ENCODE measurements at regions not wholly inside any gene's neighbourhood (a gene's known extent, or its start where the extent isn't known, plus 50 kb on each side); places are given as distances from the start of the nearest gene placed in this dataset.

DNA sequence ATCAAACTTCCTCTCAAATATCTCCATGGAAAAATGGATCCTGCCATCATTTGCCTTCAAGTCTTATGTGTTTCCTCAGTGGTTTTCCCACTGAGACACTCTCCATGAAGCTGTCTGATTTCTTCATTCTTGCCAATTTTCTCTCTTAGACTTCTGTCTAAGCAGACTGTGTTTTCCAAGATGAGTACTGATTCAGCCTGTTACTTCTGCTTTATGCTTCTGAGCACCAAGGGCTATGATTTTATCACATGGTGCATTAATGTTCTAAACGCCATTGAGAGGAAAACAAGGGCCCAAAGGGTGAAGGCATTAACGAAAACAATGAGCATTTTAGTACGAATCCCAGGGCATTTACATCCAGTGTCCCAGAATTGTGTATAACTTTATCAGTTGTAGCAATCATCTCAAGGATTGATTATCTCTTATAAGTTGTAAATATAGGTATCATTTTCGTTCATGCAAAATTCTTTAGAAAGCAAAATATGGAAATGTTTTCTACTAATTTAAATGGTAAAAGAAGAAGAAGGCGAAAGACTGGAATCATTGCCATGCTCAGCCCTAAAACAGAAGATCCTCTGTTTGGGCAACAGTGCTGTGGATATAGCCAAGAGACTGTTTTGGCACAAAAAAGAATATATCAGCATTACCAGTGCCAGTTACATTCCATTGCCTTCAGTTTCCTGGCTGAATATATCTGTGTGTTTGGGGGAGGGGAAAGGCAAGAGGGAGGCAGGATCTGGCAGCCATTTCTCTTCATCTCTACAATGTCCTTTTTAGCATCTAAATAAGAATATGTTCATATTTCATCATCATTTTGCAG lies 537.6 kb downstream of the ANXA1 start:
- Histone ChIP-seq H3K36me3 (ENCODE audit: control insufficient read depth, insufficient read depth, low read length) (no peaks in the 10 kb centered on the region), H3K4me3 (ENCODE audit: low read depth, low read length) (no peak overlapping the region), H3K27me3 (ENCODE audit: control insufficient read depth, insufficient read depth, low read length) (no peaks in the 10 kb centered on the region)
- TF ChIP-seq, protein P1, sequence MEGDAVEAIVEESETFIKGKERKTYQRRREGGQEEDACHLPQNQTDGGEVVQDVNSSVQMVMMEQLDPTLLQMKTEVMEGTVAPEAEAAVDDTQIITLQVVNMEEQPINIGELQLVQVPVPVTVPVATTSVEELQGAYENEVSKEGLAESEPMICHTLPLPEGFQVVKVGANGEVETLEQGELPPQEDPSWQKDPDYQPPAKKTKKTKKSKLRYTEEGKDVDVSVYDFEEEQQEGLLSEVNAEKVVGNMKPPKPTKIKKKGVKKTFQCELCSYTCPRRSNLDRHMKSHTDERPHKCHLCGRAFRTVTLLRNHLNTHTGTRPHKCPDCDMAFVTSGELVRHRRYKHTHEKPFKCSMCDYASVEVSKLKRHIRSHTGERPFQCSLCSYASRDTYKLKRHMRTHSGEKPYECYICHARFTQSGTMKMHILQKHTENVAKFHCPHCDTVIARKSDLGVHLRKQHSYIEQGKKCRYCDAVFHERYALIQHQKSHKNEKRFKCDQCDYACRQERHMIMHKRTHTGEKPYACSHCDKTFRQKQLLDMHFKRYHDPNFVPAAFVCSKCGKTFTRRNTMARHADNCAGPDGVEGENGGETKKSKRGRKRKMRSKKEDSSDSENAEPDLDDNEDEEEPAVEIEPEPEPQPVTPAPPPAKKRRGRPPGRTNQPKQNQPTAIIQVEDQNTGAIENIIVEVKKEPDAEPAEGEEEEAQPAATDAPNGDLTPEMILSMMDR (IDR thresholded peaks at IDR 0.05; ENCODE audit: insufficient read depth, low read length, poor library complexity, severe bottlenecking) = no peak
- no peak for DNase-seq (ENCODE audit: low read depth)

DNA sequence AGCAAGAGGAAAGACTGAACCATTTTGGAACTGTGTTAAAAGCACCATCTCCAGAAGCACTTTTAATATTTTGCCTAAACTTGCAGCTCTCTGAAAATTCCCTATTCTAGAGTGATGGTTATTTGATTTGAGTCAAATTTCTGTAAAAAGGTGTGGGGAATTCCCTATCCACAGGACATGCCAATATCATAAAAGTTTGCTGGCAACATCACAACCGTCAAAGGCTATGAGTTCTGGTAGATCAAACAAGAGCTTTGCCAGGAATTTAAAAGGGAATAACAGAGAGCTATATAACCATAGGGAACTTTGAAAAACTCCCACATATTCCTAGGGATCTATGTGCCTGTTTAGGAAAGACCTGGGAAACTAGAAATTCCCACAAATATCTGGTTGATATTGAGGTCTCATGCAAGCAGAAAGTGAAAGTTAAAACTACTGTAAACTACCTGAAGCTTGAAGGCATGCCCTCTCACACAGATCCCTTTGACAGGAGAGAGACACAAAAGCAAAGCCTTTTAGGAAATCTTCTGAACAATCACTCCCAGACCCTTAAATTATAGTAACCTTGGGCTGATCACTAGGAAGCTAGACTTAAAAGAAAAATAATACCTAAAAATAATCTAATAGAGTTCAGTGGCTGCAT lies 549.9 kb downstream of the ANXA1 start:
- TF ChIP-seq, protein P1 (IDR thresholded peaks at IDR 0.05; ENCODE audit: insufficient read depth, low read length, poor library complexity, severe bottlenecking) = no peak
- DNase-seq (ENCODE audit: low read depth) = no peak
- H3K4me3 ChIP-seq (ENCODE audit: low read depth, low read length) = no peak overlapping the region
- H3K36me3 ChIP-seq (ENCODE audit: control insufficient read depth, insufficient read depth, low read length) = no peaks in the 10 kb centered on the region
- H3K27me3 ChIP-seq (ENCODE audit: control insufficient read depth, insufficient read depth, low read length) = no peaks in the 10 kb centered on the region

DNA sequence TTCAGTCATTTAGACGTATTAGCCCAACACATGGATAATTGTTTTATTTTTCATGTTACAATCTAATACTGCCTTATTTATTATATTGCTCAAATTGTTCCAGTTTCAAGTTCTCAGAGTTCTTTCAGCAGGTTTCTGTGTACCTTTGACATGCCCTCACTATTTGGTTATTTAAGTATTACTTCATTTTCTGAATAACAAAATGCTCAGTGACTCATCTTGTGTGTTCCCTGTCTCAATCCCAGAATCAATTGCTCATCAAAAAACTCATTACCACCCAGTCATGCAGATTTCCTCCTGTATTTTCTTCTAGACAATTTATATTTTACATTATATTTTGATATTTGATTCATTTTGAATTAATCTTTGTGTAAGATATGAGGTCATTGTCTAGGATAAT lies 562.6 kb downstream of the ANXA1 start:
- no peak overlapping the region for H3K4me3 ChIP-seq (ENCODE audit: low read depth, low read length)
- peak; percentile 14 for DNase-seq (ENCODE audit: low read depth)
- TF ChIP-seq, protein P1 (IDR thresholded peaks at IDR 0.05; ENCODE audit: insufficient read depth, low read length, poor library complexity, severe bottlenecking) = no peak

DNA sequence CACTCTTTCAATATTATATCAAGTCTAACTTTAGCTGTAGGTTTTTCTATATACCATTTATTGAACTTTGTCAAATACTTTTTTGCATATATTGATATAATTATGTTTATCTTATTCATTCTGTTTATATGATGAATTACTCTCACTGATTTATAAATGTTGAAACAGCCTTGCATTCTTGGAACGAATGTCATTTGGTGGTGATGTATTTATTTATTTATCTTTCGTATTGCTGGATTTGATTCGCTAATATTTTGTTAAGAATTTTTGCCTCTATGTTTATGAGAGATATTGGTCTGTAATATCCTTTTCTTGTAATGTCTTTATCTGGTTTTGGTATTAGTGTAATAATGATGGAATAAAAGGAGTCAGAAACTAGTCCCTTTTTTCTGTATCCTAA lies 563.9 kb downstream of the ANXA1 start:
- DNase-seq (ENCODE audit: low read depth) = no peak
- TF ChIP-seq, protein P1 (IDR thresholded peaks at IDR 0.05; ENCODE audit: insufficient read depth, low read length, poor library complexity, severe bottlenecking) = no peak
- Histone ChIP-seq H3K36me3 (ENCODE audit: control insufficient read depth, insufficient read depth, low read length) (no peaks in the 10 kb centered on the region), H3K27me3 (ENCODE audit: control insufficient read depth, insufficient read depth, low read length) (no peaks in the 10 kb centered on the region), H3K4me3 (ENCODE audit: low read depth, low read length) (no peak overlapping the region)

More for the DNA sequence above, 562.6 kb downstream of the ANXA1 start:
- Histone ChIP-seq H3K36me3 (ENCODE audit: control insufficient read depth, insufficient read depth, low read length) (no peaks in the 10 kb centered on the region), H3K27me3 (ENCODE audit: control insufficient read depth, insufficient read depth, low read length) (no peaks in the 10 kb centered on the region)

DNA sequence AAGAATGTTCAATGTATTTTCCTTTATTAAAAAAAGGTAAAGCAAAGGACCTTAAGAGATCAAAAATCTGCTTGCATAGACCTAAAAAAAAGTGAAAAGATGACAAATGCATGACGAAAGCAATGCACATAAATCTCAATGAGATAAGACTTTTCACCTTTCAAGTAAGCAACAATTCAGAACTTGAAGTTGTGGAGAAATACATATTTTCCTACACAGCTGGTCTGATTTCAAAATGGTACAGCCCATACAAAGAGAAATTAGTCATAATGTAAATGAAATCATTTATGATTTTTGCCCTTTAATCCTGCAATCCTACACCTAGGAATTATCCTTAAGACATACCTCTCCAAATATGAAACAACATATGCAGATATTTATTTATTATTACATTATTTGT lies 568.0 kb downstream of the ANXA1 start:
- TF ChIP-seq, protein P1 (IDR thresholded peaks at IDR 0.05; ENCODE audit: insufficient read depth, low read length, poor library complexity, severe bottlenecking) = no peak
- no peak overlapping the region for H3K4me3 ChIP-seq (ENCODE audit: low read depth, low read length)
- H3K36me3 ChIP-seq (ENCODE audit: control insufficient read depth, insufficient read depth, low read length) = no peaks in the 10 kb centered on the region
- no peaks in the 10 kb centered on the region for H3K27me3 ChIP-seq (ENCODE audit: control insufficient read depth, insufficient read depth, low read length)
- no peak for DNase-seq (ENCODE audit: low read depth)

All from kidney epithelial cell (primary cell).